ENCODE measurements at regions not wholly inside any gene's neighbourhood (a gene's known extent, or its start where the extent isn't known, plus 50 kb on each side); places are given as distances from the start of the nearest gene placed in this dataset.

DNA sequence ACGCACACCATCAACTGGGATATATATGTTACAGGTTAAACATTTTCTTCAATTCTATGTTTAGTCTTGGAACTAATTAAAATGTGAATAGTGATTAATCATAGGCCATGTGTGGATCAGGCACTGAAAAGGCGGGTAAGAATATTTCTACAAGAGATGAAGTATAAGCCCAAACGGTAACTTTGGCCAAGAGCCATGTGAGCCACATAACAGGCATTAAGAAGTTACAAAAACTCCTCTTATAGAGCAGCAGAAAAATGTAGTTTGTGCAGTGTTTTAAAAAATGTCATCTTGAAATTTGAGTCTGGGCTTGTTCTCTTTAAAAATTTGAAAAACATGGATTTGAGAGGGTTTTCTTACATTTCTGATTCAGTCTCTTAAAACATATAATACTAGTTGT is 521.8 kb upstream of the DIPK2B start:
- no peak for DNase-seq

DNA sequence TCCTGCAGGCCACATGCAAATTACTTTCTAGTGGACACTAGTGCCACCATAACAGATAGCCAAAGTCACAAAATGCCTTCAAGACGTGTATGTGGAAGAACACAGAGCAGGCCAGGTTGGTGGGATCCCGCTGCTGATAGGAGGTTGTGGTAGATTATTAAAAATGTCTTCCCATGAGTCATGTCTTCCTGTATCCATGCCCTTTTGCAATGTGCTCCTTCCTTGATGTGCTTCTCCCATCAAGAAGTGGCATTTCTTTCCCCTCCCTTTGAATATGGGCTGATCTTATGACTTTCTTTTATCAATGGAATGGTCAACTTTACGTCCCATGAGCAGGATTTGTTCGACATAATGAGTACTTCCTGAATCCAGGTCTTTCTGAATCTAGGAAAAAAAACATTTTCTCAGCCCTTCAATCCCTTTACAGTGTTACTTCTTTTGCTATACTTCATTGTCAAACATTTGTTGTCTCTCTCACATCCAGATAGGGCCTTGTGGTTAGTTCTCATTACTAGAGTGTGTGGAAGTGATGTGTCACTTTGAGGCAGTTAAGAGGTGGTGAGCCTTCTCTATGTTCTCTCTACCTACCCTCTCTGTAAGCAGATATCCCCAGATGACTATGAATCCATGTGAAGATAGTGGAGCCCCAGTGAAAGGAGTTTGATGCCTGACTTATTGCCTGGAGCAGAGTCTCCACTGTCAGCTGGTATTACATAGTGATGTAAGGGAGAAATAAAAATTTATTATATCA is 519.2 kb upstream of the DIPK2B start:
- DNase-seq, result no peak

DNA sequence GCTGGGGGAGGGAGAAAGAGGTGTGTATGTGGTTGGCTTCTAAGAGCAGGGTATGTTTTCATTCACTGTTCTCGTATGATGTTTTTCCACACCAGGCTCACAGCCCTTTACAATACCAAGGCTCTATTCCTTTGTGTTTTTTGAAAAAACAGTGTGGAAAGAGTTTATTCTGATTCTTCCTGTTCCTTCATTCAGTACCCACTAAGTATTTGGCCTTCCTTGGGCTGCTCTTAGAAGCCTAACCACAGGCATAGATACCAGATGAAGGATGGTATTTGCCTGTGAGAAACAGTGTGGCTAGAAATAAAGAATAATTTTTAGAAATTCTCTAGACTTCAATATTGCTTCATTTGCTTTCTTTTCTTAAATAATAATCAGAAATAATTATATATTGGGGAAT is 518.0 kb upstream of the DIPK2B start:
- DNase-seq, result no peak

DNA sequence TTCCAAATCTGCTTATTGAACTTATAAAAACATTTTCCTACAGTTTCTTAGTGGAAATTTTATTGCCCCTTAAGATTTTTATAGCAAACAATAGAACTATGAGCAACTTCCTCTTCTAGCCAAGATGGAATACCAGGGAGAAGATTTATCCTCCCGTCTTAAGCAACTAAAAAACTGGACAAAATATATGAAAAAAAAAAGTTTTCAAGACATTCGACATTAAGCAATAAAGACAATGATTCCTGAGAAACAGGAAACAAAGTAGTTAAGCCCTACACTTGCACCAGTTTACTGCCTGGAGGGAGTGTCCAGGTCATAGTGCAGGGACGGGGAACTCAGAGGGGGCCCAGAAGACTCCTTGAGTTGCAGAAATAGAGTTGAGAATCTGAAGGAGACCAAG is 516.1 kb upstream of the DIPK2B start:
- no peak for DNase-seq

DNA sequence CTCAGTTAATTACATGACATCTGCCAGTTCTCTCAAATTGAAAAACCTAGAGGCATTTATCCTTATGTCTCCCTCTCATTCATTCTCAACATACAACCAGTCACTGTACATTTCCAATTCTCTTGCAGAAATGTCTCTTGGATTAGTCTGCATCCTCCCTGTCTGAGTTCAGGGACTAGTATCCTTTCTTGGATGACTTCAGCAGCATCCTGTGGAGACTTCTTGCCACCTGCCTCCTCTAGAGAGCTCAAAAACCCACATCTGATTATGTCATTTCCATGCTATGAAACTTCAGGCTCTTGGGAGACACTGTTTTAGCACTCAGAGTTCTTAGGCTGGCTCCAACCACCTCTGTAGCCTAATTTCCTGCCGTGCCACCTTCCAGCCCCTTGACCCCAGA is 515.1 kb upstream of the DIPK2B start:
- no peak for DNase-seq

DNA sequence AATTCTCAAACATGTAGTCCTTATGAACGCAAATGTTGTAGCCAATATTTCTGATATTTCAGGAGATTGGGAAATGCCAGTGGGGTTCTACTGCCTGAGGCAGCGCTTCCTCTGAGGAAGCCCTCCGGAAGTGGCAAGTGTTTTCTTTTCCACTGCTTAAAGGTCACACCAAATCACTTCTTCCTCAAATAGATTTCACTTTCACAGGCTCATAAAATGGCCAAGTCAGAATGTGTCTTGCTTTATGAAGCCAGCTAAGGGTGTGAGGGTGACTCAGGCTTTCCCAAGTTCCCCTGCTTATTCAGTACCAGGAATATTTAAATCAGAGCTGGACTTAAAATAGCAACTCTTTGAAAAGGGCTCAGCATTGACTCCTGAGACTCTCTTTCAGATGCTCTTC is 514.2 kb upstream of the DIPK2B start:
- peak; percentile 31 for DNase-seq

DNA sequence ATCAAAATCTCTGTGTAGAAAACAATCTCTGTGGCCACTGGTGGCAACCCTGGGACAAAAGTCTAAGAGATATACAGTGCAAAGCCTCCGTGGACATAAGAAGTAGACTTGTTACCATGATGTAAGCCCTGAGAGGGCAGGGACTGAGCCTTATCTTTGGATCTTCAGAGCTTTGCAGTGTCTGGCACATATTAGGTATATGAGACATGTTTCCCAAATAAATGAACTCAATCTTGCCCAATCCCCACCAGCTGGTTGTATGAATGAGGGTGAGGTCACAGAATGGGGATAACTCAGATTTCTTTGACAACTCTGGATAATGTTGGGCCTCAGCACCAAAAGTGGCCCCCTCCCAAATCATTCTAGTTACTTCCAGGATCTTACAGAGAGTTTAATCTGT is 511.4 kb upstream of the DIPK2B start:
- no peak for DNase-seq

DNA sequence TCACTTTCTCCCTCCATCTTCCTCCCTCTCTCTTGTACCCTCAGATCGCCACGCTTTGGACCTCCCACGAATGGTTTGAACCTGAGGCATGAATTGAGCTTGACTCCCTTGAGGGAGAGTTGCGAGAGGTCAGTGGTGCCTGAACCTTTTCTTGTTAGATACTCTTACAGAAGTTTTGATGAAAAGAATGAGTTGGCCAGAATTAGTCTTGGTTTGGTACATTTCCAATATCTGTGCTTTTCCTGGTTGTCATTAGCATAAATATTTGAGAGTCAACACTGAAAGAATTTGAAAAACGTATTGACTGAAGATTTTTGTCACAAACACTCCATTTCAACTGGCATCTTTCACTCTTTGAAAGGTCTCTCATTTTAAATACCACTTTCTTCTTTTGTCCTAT is 510.6 kb upstream of the DIPK2B start:
- no peak for DNase-seq

DNA sequence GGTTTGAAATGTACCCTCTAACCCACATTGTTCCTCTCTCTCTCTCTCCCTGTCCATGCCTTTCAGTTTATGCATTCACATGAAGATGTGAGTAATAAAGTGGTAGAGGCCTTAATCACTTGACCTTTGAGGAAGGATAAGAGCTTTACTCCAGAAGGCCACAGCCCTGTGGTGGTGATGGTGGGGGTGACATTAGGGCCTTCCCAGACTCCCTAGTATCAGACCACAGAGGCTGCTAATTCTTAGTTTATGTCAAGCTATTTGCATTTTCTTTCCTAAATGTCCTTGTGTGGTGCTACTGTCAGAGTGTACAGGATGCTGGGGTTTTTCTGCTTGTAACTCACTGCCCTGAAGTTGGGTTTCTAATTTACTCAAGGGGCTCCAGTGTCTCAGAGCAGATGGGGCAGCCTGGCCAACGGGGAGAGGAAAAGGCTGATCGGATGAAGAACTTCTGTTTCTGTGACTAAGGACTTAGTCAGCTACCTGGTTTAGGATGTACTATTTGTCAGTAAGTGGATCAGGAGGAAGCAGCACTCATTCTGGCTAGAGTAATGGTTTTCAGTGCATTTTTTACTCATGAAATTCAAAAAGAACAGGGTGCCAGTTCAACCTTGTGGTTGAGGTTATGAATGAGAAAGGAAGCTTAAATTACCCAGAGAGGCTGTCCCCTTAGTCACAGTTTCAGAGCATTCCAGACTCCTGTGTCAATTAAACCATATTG is 509.6 kb upstream of the DIPK2B start:
- no peak for DNase-seq

DNA sequence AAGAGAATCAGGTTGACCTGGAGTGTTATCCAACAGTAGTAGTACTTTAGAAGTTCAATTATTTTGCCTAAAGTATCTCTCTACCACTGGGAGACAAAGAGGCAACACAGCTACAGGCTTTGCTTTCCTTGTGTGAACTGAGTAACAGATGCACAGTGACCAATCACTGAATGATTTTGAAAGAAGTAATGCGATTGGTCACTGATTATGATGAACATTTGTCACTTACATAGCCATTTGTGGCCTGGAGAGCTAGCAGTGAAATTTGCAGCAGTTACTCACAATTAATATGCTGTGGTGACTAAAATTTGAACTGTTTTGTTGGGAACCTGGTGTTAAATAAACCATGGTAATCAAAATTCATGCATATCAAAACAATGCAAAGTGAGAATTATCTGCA is 508.7 kb upstream of the DIPK2B start:
- DNase-seq, result no peak

DNA sequence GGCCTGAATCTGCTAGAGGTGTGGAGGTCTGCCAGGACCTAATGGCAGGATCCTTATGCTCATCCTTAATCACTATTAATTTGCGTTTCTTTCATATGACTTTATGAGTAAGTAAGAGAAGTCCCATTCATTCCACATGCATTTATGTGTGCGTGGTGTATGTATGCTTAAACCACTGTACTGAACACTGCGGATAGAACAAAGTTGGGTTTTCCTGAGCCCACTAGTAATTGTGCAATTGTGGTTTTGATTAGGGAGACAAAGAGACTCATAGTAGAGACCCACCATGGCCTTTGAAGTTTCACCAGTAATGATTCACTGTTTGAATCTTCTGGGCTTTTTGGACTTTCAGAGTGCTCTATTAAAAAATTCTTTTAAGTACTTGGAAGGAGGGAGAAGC is 498.5 kb upstream of the DIPK2B start:
- DNase-seq, result no peak

DNA sequence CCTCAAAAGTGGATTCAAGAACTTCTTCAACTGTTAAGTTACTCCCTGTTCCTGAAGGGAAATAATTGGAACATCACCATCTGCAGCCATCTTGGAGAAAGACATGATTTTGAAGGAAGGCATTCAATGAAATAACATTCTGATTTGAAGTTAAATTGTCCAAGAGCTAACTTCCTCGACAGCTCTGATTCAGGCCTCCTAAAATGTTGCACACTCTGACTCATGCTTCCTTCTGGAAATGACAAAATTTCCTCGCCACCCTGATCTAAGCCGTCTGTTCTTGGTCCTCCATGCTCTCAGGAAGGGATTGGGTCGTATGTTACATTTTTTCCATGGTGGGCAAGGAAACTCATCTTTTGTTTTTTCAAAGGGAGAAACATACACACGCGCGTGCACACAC is 496.9 kb upstream of the DIPK2B start:
- no peak for DNase-seq

DNA sequence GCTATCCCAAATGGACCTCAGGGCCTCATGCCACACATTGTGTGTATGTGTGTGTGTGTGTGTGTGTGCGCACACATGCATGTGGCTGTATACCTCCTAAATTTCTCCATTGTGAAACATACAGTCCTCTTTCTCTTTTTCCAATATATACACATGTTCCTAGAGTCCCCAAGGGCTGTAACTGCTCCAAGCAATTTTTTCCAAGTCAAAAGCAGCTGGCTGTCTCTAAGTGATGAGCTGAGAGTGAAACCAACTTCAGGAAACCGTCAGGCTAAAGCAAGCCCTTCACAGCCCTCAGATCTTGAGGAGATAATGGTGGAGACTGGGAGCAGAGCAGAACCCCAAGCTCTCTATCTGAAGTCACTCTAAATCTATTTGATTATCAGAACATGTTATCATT is 496.1 kb upstream of the DIPK2B start:
- no peak for DNase-seq

DNA sequence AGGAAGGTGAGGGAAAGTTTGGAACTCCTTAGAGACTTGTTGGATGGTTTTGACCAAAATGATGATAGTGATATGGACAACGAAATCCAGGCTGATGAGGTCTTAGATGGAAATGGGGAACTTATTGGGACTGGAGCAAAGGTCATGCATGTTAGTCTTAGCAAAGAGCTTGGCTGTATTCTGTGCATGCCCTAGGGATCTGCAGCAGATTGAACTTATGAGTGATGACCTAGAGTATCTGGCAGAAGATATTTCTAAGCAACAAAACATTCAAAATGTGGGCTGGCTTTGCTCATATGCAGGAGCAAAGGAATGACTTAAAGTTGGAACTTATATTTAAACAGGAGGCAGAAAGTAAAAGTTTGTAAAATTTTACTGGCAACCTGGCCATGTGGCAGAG is 489.3 kb upstream of the DIPK2B start:
- no peak for DNase-seq

DNA sequence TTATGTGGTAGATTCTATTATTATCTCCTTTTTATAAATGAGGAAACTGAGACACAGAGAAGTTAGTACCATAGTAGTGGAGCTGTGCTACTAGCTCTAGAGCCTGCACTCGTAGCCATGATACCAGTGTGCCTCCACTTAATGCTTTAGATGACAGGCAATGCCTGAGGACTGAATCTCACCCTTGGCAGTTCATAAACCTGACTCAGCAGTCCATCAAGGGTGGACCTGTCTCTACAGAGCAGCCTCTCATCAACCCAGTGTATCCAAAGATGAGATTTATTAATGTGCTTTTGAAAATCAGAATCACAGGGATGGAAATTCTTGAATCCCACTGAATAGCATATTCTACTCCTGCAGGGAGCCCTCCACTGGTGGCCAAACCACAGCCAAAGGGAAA is 483.2 kb upstream of the DIPK2B start:
- DNase-seq, result no peak

DNA sequence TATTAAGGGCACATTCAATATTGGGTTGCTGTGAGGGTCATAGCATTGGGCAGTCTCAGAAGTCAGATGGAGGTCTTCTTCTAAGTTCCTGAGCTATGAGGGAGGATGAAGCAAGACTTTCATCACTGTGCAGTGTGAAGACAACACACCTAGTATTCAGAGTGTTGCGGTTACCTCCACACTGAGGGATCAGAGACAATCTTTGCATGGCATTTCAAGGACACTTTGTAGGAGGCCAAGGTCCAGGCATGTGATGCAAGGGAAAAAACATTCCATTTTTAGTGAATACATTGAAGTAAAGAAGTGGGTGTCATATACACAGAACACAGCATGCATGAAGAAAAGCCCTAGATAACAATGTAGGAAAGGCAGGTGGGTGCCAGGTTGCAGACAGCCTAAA is 481.2 kb upstream of the DIPK2B start:
- no peak for DNase-seq

DNA sequence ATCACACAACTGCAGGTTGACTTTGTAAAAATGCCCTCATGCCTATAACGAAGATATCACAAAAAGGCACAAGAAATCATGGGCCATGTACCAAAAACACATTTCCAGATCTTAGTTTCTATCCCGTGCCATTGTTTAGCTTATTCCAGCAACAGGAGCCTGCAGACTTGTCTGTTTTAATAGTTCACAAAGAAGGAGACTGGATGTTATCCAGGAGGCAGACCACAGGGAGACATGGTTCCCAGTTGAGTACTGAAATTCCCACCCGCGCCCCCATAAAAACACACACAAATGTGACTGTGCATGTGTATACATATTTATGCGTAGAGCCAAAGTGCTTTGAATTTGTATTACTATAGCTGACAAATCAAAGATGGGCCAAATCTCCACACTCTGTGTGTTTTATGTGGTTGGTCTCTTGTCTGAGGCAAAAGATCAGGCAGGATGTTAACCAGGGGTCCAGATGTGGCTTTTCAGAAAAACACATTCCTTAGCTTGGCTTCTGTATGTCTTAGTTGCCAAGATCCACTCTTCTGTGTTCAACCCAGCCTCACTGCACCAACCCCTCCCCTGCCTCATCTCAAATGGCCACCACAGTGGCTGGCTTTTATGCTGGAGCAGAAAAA is 469.2 kb upstream of the DIPK2B start:
- DNase-seq, result no peak

DNA sequence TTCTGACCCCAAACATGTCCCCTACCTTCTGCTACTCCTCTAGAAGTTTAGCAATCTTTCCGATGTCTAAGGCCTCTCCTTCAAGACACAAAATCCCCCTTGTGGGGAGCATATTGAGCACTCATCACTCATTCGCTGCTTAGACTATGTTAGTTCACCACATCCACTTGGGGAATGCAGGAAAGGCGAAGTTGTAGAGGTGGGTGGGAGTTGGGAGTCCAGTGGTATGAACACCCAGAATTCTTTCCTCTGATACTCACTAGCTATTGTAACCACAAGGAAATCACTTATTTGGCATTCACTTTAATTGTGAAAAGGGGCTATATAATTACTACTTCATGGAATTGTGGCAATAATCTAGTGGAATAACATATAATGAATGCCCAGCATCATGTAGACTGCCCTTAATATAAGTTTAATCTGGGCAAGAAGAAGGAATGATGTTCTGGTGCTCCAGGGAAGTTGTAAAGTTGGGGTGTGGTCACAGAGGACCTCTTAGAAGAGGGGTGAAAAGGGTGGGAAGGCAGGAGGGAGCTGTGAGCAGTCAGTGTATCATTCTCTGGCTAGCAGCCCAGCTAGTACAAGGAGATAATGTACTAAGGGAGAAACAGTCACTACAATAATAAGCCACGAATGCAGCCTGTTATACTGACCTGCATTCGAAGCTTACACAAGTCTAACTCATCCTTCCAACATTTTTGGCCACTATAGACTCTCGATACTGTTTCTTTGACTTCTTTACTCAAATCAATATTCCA is 468.2 kb upstream of the DIPK2B start:
- no peak for DNase-seq

DNA sequence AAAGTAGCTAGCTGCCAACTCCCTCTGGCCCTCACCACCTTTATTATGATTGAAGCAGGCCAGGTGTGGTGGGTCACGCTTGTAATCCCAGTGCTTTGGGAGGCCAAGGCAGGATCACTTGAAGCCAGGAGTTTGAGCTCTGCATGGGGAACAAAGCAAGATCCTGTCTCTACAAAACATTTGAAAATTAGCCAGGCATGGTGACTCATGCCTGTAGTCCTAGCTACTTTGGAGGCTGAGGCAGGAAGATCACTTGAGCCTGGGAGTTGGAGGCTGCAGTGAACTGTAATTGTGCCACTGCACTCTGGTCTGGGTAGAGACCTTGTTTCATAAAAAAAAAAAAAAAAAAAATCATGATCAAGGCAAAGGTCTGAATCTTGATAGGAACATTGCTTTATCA is 467.0 kb upstream of the DIPK2B start:
- DNase-seq, result no peak

DNA sequence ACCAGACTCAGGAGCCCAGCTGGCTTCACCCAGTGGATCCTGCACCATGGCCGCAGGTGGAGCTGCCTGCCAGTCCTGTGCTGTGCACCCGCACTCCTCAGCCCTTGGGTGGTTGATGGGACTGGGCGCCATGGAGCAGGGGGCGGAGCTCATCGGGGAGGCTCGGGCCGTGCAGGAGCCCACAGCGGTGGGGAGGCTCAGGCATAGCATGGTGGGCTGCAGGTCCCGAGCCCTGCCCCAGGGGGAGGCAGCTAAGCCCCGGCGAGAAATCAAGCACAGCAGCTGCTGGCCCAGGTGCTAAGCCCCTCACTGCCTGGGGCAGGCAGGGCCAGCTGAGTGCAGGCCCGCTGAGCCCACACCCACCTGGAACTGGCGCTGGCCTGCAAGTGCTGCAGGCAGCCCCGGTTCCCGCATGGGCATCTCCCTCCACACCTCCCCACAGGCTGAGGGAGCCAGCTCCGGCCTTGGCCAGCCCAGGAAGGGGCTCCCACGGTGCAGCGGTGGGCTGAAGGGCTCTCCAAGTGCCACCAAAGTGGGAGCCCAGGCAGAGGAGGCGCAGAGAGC is 464.1 kb upstream of the DIPK2B start:
- DNase-seq, result no peak

DNA sequence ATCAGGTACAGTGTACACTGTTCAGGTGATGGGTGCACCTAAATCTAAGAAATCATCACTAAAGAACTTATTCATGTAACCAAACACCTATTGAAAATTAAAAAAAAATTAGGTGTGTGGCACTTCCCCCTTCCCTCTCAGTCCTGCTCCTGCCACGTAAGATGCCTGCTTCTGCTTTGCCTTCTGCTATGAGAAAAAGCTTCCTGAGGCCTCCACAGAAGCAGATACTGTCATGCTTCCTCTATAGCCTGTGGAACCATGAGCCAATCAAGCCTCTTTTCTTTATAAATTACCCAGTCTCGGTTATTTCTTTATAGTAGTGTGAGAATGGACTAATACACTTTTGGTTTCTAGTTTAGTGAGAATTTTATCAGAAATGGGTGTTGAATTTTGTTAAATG is 459.8 kb upstream of the DIPK2B start:
- no peak for DNase-seq

DNA sequence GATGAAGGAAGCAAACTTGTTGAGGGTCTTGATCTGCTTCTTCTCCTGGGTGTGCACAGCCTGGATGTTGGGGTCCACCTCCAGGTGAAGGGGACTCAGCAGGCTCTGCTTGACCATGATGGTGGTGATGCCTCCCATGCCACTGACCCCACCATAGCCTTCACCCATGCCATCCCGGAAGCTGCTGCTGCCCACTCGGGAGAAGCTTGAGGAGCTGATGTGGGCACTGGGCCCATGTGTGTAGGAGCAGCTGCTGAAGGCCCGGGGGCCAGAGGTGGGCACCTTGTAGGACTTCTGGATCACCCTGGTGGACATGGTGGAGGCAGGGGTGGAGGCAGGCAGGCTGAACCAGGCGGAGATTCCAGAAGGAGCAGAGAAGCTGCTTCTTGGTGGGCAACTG is 432.7 kb upstream of the DIPK2B start:
- no peak for DNase-seq

DNA sequence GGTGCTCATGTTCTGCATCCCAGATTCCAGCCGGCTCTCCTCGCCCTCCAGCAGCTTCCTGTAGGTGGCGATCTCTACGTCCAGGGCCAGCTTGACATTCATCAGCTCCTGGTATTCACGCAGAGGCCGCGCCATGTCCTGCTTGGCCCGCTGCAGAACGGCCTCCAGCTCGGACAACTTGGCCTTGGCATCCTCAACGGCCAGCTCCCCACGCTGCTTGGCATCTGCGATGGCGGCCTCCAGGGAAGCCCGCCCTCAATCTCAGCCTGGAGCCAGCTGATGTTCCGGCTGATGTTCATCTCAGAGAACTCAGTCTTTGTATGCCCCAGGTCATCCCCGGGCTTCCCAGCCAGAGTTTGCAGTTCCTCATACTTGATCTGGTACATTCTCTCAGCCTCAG is 431.8 kb upstream of the DIPK2B start:
- no peak for DNase-seq
